GM23248 (cell line): ENCODE measurements at regions not wholly inside any gene's neighbourhood (a gene's known extent, or its start where the extent isn't known, plus 50 kb on each side); places are given as distances from the start of the nearest gene placed in this dataset.

ENCODE experiments used
- DNase-seq: peaks from one replicate; pipeline ENCODE4 v3.0.0-alpha.2; 2015
- H2AFZ ChIP-seq: fragments of 200-600 bp; sonication (generic); 2 replicates; pipeline ENCODE4 v1.6.1; 2016; ENCODE audit warnings: antibody characterized with exemption
- H3F3A ChIP-seq: fragments of 200-600 bp; sonication (generic); 2 replicates; pipeline ENCODE4 v1.6.1; 2016; ENCODE audit warnings: mild to moderate bottlenecking, antibody characterized with exemption, mixed run types; ENCODE audit not compliant: insufficient read depth
- H3K27ac ChIP-seq: fragments of 200-600 bp; sonication (generic); 2 replicates; pipeline ENCODE4 v1.5.1; 2016; ENCODE audit warnings: mild to moderate bottlenecking
- H3K27me3 ChIP-seq: fragments of 200-600 bp; sonication (generic); replicated peaks from 2 replicates; pipeline ENCODE4 v1.6.1; 2016; ENCODE audit warnings: mild to moderate bottlenecking; ENCODE audit not compliant: insufficient read depth
- H3K36me3 ChIP-seq: fragments of 200-600 bp; sonication (generic); 2 replicates; pipeline ENCODE4 v1.6.1; 2016; ENCODE audit warnings: low read depth, mild to moderate bottlenecking
- H3K4me1 ChIP-seq: fragments of 200-600 bp; sonication (generic); 2 replicates; pipeline ENCODE4 v1.6.1; 2016; ENCODE audit warnings: mild to moderate bottlenecking; ENCODE audit not compliant: insufficient read depth
- H3K4me2 ChIP-seq: fragments of 200-600 bp; sonication (generic); one replicate; pipeline ENCODE4 v1.6.1; 2016; ENCODE audit warnings: mild to moderate bottlenecking; ENCODE audit not compliant: unreplicated experiment
- H3K4me3 ChIP-seq: fragments of 200-600 bp; sonication (generic); 2 replicates; pipeline ENCODE4 v1.5.1; 2016; ENCODE audit warnings: mild to moderate bottlenecking
- H3K79me2 ChIP-seq: fragments of 200-600 bp; sonication (generic); 2 replicates; pipeline ENCODE4 v1.6.1; 2016; ENCODE audit warnings: mild to moderate bottlenecking; ENCODE audit not compliant: insufficient read depth
- H3K9ac ChIP-seq: fragments of 200-600 bp; sonication (generic); 2 replicates; pipeline ENCODE4 v1.6.1; 2016; ENCODE audit warnings: mild to moderate bottlenecking
- H3K9me2 ChIP-seq: fragments of 200-600 bp; sonication (generic); 2 replicates; pipeline ENCODE4 v1.6.1; 2016; ENCODE audit warnings: mixed run types, mild to moderate bottlenecking, moderate library complexity; ENCODE audit not compliant: insufficient read depth
- H3K9me3 ChIP-seq: fragments of 200-600 bp; sonication (generic); one replicate; pipeline ENCODE4 v1.6.1; 2017; ENCODE audit warnings: low read depth
- H4K20me1 ChIP-seq: fragments of 200-600 bp; sonication (generic); 2 replicates; pipeline ENCODE4 v1.6.0; 2016; ENCODE audit not compliant: insufficient read depth
- EZH2 ChIP-seq: fragments of 200-600 bp; sonication (generic); IDR thresholded peaks from 2 replicates; pipeline ENCODE4 v1.6.1; 2018; ENCODE audit warnings: antibody characterized with exemption, mild to moderate bottlenecking; ENCODE audit not compliant: insufficient read depth, poor library complexity, severe bottlenecking
- EZH2phosphoT487 ChIP-seq: fragments of 200-600 bp; sonication (generic); IDR thresholded peaks from 2 replicates; pipeline ENCODE4 v1.6.1; 2018; ENCODE audit warnings: antibody characterized with exemption, moderate library complexity, mild to moderate bottlenecking, low read depth; ENCODE audit not compliant: insufficient read depth
- WGBS, 2 experiments: methylation state at CpG; one replicate each; pipeline ENCODE4 v1.1.6; 2015 to 2017; ENCODE audit warnings: low lambda C conversion rate in 2 of 2, low coverage in 1 of 2; ENCODE audit errors: missing lambda C conversion rate in 2 of 2; 5-methylcytosine and 5-hydroxymethylcytosine counted together
- in situ Hi-C: fragments of 300-500 bp; cut with MboI; formaldehyde crosslinking; loops from 2 replicates; pipeline ENCODE4 v1.15.0; 2020

DNA sequence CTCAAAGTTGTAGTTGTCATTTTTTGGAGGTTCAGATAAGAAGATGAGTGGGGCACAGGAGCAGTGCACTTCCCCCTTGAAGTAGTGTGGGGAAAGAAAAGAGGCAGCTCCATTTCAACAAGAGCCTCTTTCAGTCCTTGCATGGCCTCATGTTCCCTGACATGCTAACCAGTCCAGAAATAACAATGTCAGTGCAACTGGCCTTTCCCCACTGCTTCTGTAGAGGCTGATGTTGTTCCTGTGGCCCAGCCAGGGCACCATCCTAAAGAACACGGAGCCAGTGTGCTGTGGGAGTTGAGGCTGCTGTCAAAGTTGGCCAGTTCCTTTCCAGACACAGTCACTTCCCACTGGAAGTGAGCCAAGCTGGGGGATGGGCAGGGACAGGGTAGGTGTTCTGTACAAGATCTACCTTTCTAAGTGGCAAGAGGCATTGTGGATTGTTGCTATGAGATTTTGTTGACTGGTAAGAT lies 77.7 kb upstream of the SLC38A2 start:
- H3K27me3 ChIP-seq = no peaks in the 10 kb centered on the region
- H3K4me1 ChIP-seq = peaks cover 30% of the 10 kb centered on the region
- H3K9me2 ChIP-seq = no peaks in the 10 kb centered on the region; the same call in 1 of the 2 replicates
- WGBS, 2 experiments = 55 to 60% methylated on average over 1 of the region's 1 CpG
- H3K9ac ChIP-seq = no peak overlapping the region
- H3K4me2 ChIP-seq = no peak overlapping the region
- H4K20me1 ChIP-seq = no peaks in the 10 kb centered on the region
- in situ Hi-C loops = no loop called here
- peaks cover 11% of the 10 kb centered on the region; the same call in 1 of the 2 replicates for H3F3A ChIP-seq
- no peak for DNase-seq
- TF ChIP-seq EZH2 (no peak), EZH2phosphoT487 (no peak)
- H3K36me3 ChIP-seq = no peaks in the 10 kb centered on the region
- no peaks in the 10 kb centered on the region for H3K9me3 ChIP-seq
- no peaks in the 10 kb centered on the region for H3K79me2 ChIP-seq
- H3K27ac ChIP-seq = no peak overlapping the region
- H3K4me3 ChIP-seq = no peak overlapping the region
- no peak overlapping the region for H2AFZ ChIP-seq

- H3K9ac ChIP-seq = no peak overlapping the region
- no peaks in the 10 kb centered on the region for H4K20me1 ChIP-seq
- H3K9me3 ChIP-seq = no peaks in the 10 kb centered on the region
- no peaks in the 10 kb centered on the region for H3K36me3 ChIP-seq
- no peaks in the 10 kb centered on the region; the same call in 1 of the 2 replicates for H3K9me2 ChIP-seq
- peaks cover 11% of the 10 kb centered on the region; the same call in 1 of the 2 replicates for H3F3A ChIP-seq
- DNase-seq = no peak
- TF ChIP-seq EZH2phosphoT487 (no peak), EZH2 (no peak)
- WGBS, 2 experiments = 97% methylated on average over 2 of the region's 2 CpGs
- no peak overlapping the region for H2AFZ ChIP-seq
- H3K27ac ChIP-seq = no peak overlapping the region
- no peaks in the 10 kb centered on the region for H3K79me2 ChIP-seq
- H3K4me1 ChIP-seq = peaks cover 34% of the 10 kb centered on the region
- H3K4me3 ChIP-seq = no peak overlapping the region
- no peak overlapping the region for H3K4me2 ChIP-seq
- no peaks in the 10 kb centered on the region for H3K27me3 ChIP-seq
- in situ Hi-C loops = no loop called here
These were observed 77.3 kb upstream of the SLC38A2 start for GRCh38 chr12:46449856-46450255.

- Histone ChIP-seq H3K9me3 (no peaks in the 10 kb centered on the region), H2AFZ (no peak overlapping the region), H3K27me3 (no peaks in the 10 kb centered on the region), H4K20me1 (no peaks in the 10 kb centered on the region), H3K79me2 (no peaks in the 10 kb centered on the region), H3K4me2 (no peak overlapping the region), H3K36me3 (no peaks in the 10 kb centered on the region), H3K4me1 (peaks cover 34% of the 10 kb centered on the region), H3K9me2 (no peaks in the 10 kb centered on the region; the same call in 1 of the 2 replicates), H3F3A (peaks cover 12% of the 10 kb centered on the region; the same call in 1 of the 2 replicates), H3K9ac (no peak overlapping the region), H3K27ac (no peak overlapping the region), H3K4me3 (no peak overlapping the region)
- in situ Hi-C loops = no loop called here
- 96 to 100% methylated on average over 4 of the region's 4 CpGs for WGBS, 2 experiments
- no peak for TF ChIP-seq EZH2
- no peak for TF ChIP-seq EZH2phosphoT487
- no peak for DNase-seq
These were observed 76.7 kb upstream of the SLC38A2 start for GRCh38 chr12:46449316-46449715.

- H3F3A ChIP-seq = peaks cover 27% of the 10 kb centered on the region
- no peaks in the 10 kb centered on the region for H3K36me3 ChIP-seq
- H3K9me2 ChIP-seq = no peaks in the 10 kb centered on the region; the same call in 1 of the 2 replicates
- no peak overlapping the region for H3K9ac ChIP-seq
- peaks cover 34% of the 10 kb centered on the region for H3K4me1 ChIP-seq
- no peak for DNase-seq
- in situ Hi-C loops = no loop called here
- no peaks in the 10 kb centered on the region for H3K9me3 ChIP-seq
- no peaks in the 10 kb centered on the region for H3K27me3 ChIP-seq
- no peak overlapping the region for H3K4me3 ChIP-seq
- H2AFZ ChIP-seq = no peak overlapping the region
- H3K4me2 ChIP-seq = no peak overlapping the region
- 88 to 95% methylated on average over 2 of the region's 2 CpGs for WGBS, 2 experiments
- H3K27ac ChIP-seq = no peak overlapping the region
- no peak for TF ChIP-seq EZH2phosphoT487
- no peak for TF ChIP-seq EZH2
- no peaks in the 10 kb centered on the region for H4K20me1 ChIP-seq
- H3K79me2 ChIP-seq = no peaks in the 10 kb centered on the region
These were observed 74.1 kb upstream of the SLC38A2 start for GRCh38 chr12:46446645-46447044.

GRCh38 chr12:46445551-46446235 lies 73.1 kb upstream of the SLC38A2 start:
- Histone ChIP-seq H3K4me1 (peaks cover 32% of the 10 kb centered on the region), H3K9me3 (no peaks in the 10 kb centered on the region), H3K27me3 (no peaks in the 10 kb centered on the region), H3K9me2 (no peaks in the 10 kb centered on the region; the same call in 1 of the 2 replicates), H3K4me2 (peak overlapping the region; percentile 23), H3K9ac (no peak overlapping the region), H3K79me2 (no peaks in the 10 kb centered on the region), H3K27ac (no peak overlapping the region), H3K36me3 (no peaks in the 10 kb centered on the region), H2AFZ (peak overlapping the region; percentile 57), H4K20me1 (no peaks in the 10 kb centered on the region), H3F3A (peaks cover 29% of the 10 kb centered on the region), H3K4me3 (no peak overlapping the region)
- TF ChIP-seq EZH2phosphoT487 = no peak
- TF ChIP-seq EZH2 = no peak
- WGBS, 2 experiments = 17 to 21% methylated on average over 2 of the region's 2 CpGs
- in situ Hi-C loops = no loop called here
- no peak for DNase-seq
